ENCODE measurements at regions not wholly inside any gene's neighbourhood (a gene's known extent, or its start where the extent isn't known, plus 50 kb on each side); places are given as distances from the start of the nearest gene placed in this dataset.

- TF ChIP-seq CTCF (IDR thresholded peaks at IDR 0.05; ENCODE audit: low read length) (peak; percentile 47), EZH2 (optimal IDR thresholded peaks at IDR 0.05; ENCODE audit: low read depth, low read length) (no peak)
Measured at GRCh38 chr6:1552296-1552761, 57.4 kb upstream of the FOXC1 start.
